ENCODE measurements at regions not wholly inside any gene's neighbourhood (a gene's known extent, or its start where the extent isn't known, plus 50 kb on each side); places are given as distances from the start of the nearest gene placed in this dataset.
"Not testable (repeated sequence)": the region's sequence is repeated elsewhere in the genome, so short reads cannot be mapped to it uniquely, and the experiment has no call there.

- DNase-seq, result no peak
Measured at GRCh38 chr11:19429108-19429760, 188.5 kb upstream of the E2F8 start.

DNA sequence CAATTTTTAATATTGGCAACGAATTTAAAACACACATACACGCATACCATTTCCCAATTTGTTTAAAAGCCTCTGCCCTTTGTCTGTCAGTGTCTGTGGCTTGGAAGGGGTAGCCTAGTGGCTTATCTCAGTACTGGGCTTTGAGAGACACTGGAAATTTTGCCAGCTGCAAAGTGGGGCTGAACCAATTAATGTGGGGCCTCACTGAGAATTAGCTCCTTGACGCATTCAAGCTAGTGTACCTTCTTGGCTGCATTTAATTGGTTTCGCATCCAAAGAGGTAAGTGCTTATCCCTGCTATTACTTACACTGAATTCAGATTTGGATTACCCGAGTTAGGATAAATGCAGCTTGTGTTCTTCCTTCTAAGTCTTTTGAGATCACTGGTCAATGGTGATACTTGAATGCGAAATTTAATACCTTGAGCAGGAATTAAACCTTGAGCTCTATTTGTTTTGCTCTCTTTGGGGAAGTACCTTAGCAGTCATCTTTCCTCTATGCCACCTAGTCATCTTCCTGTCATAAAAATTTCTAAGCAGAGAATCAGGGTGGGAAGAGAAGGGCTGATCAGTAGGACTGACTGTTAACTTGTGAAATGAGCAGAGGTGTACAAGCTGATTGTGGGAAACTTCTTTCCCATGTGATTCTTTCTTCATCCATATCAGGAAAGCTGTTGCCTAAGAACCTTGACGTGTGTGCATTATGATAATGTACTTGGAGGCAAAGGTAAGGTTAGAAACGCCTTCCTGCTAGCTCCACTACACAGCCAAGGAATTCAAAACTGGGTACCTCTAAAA, 187.7 kb upstream of the E2F8 start:
- DNase-seq, result no peak

DNA sequence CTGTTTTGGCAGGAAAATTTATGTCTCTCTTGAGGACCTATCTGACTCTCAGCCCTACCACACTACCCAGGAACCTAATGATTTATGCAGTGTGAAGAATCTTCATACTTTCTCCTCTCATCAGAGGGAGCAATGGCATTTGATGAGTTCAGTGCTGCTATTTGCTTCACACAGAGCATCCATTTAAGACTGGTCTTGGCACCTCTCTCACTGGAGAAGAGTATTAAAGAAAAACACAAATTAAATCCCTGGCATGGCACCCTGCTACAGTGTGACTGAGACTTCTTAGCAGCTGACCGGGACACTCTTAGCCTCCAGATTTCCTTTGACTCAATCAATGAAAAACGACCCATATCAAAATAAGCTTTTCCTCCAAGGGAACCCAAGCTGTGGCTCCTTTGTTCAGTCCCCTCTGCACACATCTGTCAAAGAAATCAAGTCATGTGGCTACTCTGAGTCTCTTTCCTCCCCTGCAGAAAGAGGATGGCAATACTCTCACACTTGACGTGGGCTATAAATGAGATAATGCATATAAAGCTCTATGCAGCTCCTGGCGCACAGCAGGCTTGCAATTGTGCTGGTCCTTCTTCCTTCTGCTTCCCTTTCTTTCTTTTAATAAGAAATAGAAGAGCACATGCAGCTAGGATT, 186.1 kb upstream of the E2F8 start:
- DNase-seq, result no peak

- DNase-seq, result no peak
Measured at GRCh38 chr11:19426011-19426755, 185.4 kb upstream of the E2F8 start.

DNA sequence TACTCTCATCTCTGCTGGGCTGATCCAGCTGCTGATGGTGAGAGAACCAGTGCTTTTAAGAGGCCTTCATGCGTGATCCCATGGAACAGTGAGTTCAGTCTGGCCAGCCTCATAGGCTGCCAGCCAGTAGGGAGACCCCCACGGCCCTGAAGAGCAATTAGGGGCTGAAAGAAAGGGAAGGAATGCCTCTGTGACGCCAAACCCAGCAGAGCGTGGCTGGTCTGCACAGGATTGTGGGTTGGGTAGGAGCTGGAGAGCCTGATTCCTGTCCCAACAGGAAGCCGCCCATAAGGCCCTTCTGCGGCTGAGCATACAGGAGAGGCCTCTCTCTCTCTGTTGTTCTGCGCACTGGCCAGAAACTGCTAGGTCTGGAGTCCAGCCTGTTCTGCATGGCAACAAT, 181.5 kb upstream of the E2F8 start:
- DNase-seq, result no peak

GRCh38 chr11:19420868-19421533, 180.3 kb upstream of the E2F8 start:
- no peak for DNase-seq

GRCh38 chr11:19419808-19420207, 179.1 kb upstream of the E2F8 start:
- no peak for DNase-seq

GRCh38 chr11:19419021-19419750, 178.4 kb upstream of the E2F8 start:
- DNase-seq, result no peak

GRCh38 chr11:19418221-19418620, 177.5 kb upstream of the E2F8 start:
- DNase-seq, result no peak

DNA sequence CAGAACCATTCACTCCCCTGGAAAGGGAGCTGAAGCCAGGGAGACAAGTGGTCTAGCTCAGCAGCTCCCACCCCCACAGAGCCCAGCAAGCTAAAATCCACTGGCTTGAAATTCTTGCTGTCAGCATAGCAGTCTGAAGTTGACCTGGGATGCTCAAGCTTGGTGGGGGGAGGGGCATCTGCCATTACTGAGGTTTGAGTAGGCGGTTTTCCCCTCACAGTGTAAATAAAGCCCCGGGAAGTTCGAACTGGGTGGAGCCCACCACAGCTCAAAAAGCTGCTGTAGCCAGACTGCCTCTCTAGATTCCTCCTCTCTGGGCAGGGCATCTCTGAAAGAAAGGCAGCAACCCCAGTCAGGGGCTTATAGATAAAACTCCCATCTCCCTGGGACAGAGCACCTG, 171.3 kb upstream of the E2F8 start:
- DNase-seq, result not testable (repeated sequence)

- no peak for DNase-seq
Measured at GRCh38 chr11:19410032-19410431, 169.3 kb upstream of the E2F8 start.

DNA sequence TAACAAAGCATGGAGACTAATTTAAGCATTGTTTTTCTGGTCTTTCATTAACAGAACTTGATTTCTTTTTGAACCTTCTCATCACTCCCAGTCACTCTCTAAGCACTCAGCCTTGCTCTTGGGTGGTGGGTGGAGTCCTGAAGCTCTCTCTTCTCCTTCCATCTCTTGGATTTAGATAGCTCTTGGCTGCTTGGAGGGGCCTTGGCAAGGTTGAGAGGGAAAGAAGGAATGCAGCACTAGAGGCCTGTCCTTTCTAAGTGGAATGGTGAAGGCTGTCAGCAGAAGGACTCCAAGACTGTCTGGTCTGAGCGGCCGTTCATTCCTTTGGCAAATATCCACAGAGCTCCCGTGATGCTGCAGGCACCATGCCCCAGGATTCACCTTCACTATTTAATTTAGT, 168.6 kb upstream of the E2F8 start:
- DNase-seq, result no peak

DNA sequence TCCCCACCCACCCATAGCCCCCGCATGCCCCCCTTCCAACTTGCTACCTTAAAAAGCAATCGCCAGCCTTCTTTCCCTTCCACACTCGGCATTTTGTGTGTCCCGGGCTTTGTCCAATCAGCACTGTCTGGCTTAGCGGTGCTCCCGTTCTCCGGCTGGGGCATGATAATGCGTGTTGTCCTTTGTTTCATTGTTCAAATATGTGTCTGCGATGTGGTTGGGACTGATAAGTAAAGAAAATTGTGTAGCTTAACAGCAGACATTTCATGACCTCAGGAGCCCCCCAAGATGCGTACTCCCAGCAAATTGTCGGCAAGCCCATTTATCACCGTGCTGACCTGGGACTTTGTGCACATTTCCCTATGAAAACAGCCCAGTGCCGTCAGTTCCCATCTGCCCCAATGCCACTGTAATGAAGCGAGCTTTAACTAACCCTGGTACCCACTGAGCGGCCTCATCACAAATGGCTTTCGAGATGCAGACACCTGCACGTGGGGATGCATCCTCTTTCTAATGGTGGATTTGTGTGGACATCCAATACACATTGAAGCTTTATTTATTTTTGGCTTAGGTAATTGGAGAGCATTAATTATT, 167.0 kb upstream of the E2F8 start:
- DNase-seq, result no peak

- DNase-seq, result no peak
Measured at GRCh38 chr11:19405966-19406365, 165.2 kb upstream of the E2F8 start.

GRCh38 chr11:19404787-19405186, 164.0 kb upstream of the E2F8 start:
- DNase-seq, result no peak

DNA sequence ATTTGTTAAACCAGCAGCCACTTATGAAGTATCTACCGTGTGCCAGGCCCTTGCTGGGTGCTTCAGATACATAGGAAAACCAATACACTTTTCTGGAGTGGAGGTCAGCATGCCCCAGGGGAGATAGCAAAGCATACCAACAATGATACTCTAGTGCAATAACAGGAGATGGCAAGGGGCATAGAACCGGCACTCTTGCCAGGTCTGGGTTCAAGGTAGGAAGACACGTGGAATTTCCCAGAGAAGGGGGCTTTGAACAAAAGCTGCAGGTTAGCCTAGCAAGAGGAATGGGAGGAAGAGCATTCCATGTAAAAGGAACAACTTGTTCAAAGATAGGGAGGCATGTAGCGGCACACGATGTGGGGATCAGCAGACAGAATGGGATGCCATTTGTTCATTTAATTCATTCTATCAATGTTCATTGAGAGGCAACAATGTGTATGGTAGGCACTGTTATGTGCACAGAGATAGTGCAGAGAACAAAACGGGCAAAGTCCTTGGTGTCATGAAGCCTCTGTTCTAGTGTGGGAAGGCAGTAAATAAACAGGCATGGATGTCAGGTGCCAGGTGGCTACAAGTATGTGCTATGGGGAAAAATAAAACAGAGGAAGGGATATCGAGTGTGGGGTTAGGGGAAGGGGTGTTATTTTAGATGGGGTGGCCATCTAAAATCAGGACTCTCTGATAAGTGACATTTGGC, 162.6 kb upstream of the E2F8 start:
- no peak for DNase-seq

- no peak for DNase-seq
Measured at GRCh38 chr11:19400296-19400695, 159.6 kb upstream of the E2F8 start.

DNA sequence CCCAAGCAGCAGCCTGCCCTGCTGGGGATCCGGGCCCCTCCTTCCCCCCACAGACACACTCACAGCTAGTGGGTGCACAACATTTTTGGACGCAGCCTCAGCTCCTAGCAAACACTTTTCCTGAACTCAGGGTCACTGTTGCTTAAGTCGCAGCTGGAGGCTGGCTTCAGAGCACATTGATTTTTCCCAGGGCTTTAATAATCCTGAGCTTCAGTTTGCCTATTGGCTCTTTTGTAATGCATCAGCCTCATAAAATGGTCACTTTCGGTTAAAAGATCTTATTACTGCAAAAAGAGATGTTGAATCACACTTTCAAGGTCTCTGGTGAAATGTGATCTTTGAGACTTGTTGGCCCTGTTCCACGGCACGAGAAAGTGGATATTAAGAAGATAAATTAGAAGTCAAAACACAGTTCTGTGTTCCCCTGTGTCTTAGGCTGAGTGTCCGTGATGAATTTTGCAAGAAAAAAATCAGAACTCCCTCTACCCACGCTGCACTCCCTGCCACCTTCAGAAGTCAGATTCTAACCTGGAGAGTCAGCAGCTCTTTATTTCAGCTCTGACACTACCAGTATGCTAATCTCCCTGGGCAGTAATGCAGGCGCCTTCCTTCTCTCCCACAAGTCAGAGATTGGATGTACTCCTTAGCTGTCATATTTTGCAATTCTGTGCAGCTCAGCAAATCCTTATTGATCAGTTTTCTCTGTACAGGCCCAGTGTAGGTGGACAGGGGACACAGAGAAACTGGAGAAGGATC, 158.2 kb upstream of the E2F8 start:
- DNase-seq, result no peak

GRCh38 chr11:19398273-19398672, 157.5 kb upstream of the E2F8 start:
- no peak for DNase-seq

- DNase-seq, result no peak
Measured at GRCh38 chr11:19395050-19395449, 154.3 kb upstream of the E2F8 start.
